Caco-2 (cell line): ENCODE measurements at regions not wholly inside any gene's neighbourhood (a gene's known extent, or its start where the extent isn't known, plus 50 kb on each side); places are given as distances from the start of the nearest gene placed in this dataset.
A peak's percentile ranks its signal among the peaks of the same experiment; 100 is the strongest.

ENCODE experiments used
- BruUV-seq: library from RNA; stranded (reverse); fragments of 400-500 nt; replicated peaks from 2 replicates; lab custom pipeline; 2021; lab: Mats Ljungman, UMichigan
- CTCF ChIA-PET: fragments of 300-600 bp; sonication (Branson Sonifier 250); formaldehyde crosslinking; loops from one replicate; lab custom pipeline; 2022; ENCODE audit warnings: antibody characterized with exemption; lab: Charles Lee
- POLR2A ChIA-PET: fragments of 300-600 bp; sonication (Branson Sonifier 250); formaldehyde crosslinking; loops from one replicate; lab custom pipeline; 2022; ENCODE audit warnings: antibody characterized with exemption; lab: Charles Lee
- DNase-seq, 2 experiments: peaks; one replicate each; pipeline versions ENCODE4 v3.0.0 to v3.0.0-alpha.2; 2020 to 2022
- H3K27me3 ChIP-seq: replicated peaks from 2 replicates; pipeline ENCODE4 v1.6.0; 2011; ENCODE audit warnings: low read length; ENCODE audit not compliant: control insufficient read depth, insufficient read depth
- H3K36me3 ChIP-seq: 2 replicates; pipeline ENCODE4 v1.5.1; 2011; ENCODE audit warnings: low read length; ENCODE audit not compliant: control insufficient read depth, insufficient read depth
- H3K4me1 ChIP-seq: fragments of 250-450 bp; sonication (Bioruptor Pico); 2 replicates; pipeline ENCODE4 v1.5.1; 2020; ENCODE audit warnings: mild to moderate bottlenecking
- H3K4me3 ChIP-seq: 2 replicates; pipeline ENCODE4 v1.5.1; 2011; ENCODE audit warnings: low read depth, mild to moderate bottlenecking, control low read depth, low read length
- H3K9me3 ChIP-seq: fragments of 250-450 bp; sonication (Bioruptor Pico); 2 replicates; pipeline ENCODE4 v1.5.1; 2020; ENCODE audit warnings: mild to moderate bottlenecking, moderate library complexity
- H3K27ac Mint-ChIP-seq: one replicate; pipeline ENCODE4 v1.8.0; 2022; ENCODE audit warnings: mixed read lengths; ENCODE audit not compliant: unreplicated experiment
- H3K27me3 Mint-ChIP-seq: one replicate; pipeline ENCODE4 v1.8.0; 2022; ENCODE audit warnings: mixed read lengths; ENCODE audit not compliant: insufficient read depth, unreplicated experiment
- H3K36me3 Mint-ChIP-seq: one replicate; pipeline ENCODE4 v1.8.0; 2022; ENCODE audit warnings: mild to moderate bottlenecking, mixed read lengths; ENCODE audit not compliant: insufficient read depth, unreplicated experiment
- H3K4me1 Mint-ChIP-seq: one replicate; pipeline ENCODE4 v1.8.0; 2022; ENCODE audit warnings: low read depth, mixed read lengths; ENCODE audit not compliant: unreplicated experiment
- H3K4me3 Mint-ChIP-seq: one replicate; pipeline ENCODE4 v1.8.0; 2022; ENCODE audit warnings: mild to moderate bottlenecking, moderate library complexity, mixed read lengths; ENCODE audit not compliant: unreplicated experiment
- H3K9me3 Mint-ChIP-seq: one replicate; pipeline ENCODE4 v1.8.0; 2022; ENCODE audit warnings: mixed read lengths; ENCODE audit not compliant: unreplicated experiment
- intact Hi-C: fragments of 100-400 bp; cut with micrococcal nuclease; formaldehyde crosslinking; loops from one replicate; pipeline ENCODE4 v1.10.0; 2022; ENCODE audit not compliant: unreplicated experiment
- TF ChIP-seq, protein P1 (sequence below), 2 experiments: fragments of 200-600 bp in 1 of 2; IDR thresholded peaks; 1 replicate in 1 of 2; 2 replicates in 1 of 2; pipeline versions ENCODE4 v1.5.1 to v1.8.0; 2011 to 2022; ENCODE audit warnings: antibody characterized with exemption in 1 of 2, control low read depth in 1 of 2, inconsistent platforms in 1 of 2, low read depth in 1 of 2, low read length in 1 of 2, mild to moderate bottlenecking in 1 of 2, moderate library complexity in 1 of 2; ENCODE audit not compliant: insufficient read depth in 1 of 2, severe bottlenecking in 1 of 2, unreplicated experiment in 1 of 2

DNA sequence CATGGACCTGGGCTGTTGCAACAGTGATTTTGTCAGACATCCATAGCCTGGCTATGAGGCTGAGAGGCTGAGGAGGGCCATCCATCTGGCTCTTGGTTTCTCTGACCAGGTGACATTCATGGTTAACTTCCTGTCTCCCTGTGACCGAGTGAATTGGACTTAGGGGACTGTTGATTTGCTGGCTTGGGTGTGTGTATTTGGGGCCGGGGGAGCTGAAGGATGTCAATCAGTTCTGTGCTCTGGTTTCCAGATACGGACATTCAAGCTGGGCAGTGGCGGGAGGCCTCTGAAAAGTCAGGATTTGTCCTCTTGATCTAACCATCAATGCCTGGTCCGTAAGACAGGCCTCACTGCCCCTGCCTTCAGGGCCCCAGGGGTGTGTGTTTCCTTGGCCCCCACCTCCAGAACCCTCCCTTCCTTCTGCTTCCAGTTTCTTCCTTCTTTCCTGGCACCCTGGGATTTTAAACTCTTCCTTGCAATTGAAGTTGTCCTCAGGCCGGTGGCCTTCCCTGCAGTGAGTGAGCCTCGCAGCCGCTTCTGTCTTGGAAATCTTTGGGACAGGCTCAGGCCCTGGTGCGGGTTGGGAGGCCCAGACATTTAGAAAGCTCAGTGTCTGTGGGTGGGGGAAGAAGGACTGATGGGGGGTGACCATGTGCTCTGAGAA lies 54.7 kb upstream of the HAAO start:
- Histone ChIP-seq H3K4me1 (peaks cover 5% of the 10 kb centered on the region; the same call in 1 of the 2 replicates), H3K9me3 (no peaks in the 10 kb centered on the region), H3K36me3 (no peaks in the 10 kb centered on the region), H3K27me3 (no peaks in the 10 kb centered on the region), H3K4me3 (no peak overlapping the region)
- intact Hi-C loops = no loop called here
- no peaks in the 10 kb centered on the region for H3K27me3 Mint-ChIP-seq
- no peaks in the 10 kb centered on the region for H3K36me3 Mint-ChIP-seq
- no peak overlapping the region for H3K27ac Mint-ChIP-seq
- no peak overlapping the region for H3K4me3 Mint-ChIP-seq
- peaks cover 7% of the 10 kb centered on the region for H3K4me1 Mint-ChIP-seq
- POLR2A ChIA-PET = no interaction called here
- CTCF ChIA-PET = no interaction called here
- no TSS peak for BruUV-seq
- TF ChIP-seq, protein P1, sequence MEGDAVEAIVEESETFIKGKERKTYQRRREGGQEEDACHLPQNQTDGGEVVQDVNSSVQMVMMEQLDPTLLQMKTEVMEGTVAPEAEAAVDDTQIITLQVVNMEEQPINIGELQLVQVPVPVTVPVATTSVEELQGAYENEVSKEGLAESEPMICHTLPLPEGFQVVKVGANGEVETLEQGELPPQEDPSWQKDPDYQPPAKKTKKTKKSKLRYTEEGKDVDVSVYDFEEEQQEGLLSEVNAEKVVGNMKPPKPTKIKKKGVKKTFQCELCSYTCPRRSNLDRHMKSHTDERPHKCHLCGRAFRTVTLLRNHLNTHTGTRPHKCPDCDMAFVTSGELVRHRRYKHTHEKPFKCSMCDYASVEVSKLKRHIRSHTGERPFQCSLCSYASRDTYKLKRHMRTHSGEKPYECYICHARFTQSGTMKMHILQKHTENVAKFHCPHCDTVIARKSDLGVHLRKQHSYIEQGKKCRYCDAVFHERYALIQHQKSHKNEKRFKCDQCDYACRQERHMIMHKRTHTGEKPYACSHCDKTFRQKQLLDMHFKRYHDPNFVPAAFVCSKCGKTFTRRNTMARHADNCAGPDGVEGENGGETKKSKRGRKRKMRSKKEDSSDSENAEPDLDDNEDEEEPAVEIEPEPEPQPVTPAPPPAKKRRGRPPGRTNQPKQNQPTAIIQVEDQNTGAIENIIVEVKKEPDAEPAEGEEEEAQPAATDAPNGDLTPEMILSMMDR (IDR thresholded peaks at IDR 0.05; ENCODE audit: insufficient read depth in 1 of 2, low read depth in 1 of 2, low read length in 1 of 2, severe bottlenecking in 1 of 2, unreplicated experiment in 1 of 2) = no peak
- no peak for DNase-seq
- no peaks in the 10 kb centered on the region for H3K9me3 Mint-ChIP-seq

DNA sequence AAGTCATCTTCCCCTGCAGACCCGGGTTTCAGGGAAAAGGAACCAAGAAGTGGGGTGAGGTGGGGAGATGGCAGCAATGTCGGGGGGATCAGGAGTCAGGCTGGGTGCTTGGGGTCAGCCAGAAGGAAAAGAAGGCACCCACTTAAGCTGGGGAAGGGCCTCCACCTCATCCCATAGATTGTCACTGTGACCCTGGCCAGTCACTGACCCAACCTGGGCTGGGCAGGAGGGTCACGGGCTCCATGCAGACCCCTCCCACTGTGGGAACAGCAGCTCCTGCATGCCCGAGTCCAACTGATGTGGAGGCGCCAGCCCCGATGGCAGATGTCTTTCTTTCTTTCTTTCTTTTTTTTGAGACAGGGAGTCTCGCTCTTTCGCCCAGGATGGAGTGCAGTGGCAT lies 53.6 kb upstream of the HAAO start:
- Histone ChIP-seq H3K9me3 (no peaks in the 10 kb centered on the region), H3K27me3 (no peaks in the 10 kb centered on the region), H3K36me3 (no peaks in the 10 kb centered on the region), H3K4me3 (no peak overlapping the region), H3K4me1 (peaks cover 5% of the 10 kb centered on the region; the same call in 1 of the 2 replicates)
- CTCF ChIA-PET = no interaction called here
- no peak overlapping the region for H3K4me3 Mint-ChIP-seq
- peaks cover 7% of the 10 kb centered on the region for H3K4me1 Mint-ChIP-seq
- TF ChIP-seq, protein P1 (IDR thresholded peaks at IDR 0.05; ENCODE audit: insufficient read depth in 1 of 2, low read depth in 1 of 2, low read length in 1 of 2, severe bottlenecking in 1 of 2, unreplicated experiment in 1 of 2) = no peak
- no peak overlapping the region for H3K27ac Mint-ChIP-seq
- no peaks in the 10 kb centered on the region for H3K36me3 Mint-ChIP-seq
- POLR2A ChIA-PET = no interaction called here
- H3K27me3 Mint-ChIP-seq = no peaks in the 10 kb centered on the region
- BruUV-seq = no TSS peak
- no peaks in the 10 kb centered on the region for H3K9me3 Mint-ChIP-seq
- DNase-seq = peak in 1 of 2 experiments; percentile 14
- intact Hi-C loops = no loop called here

DNA sequence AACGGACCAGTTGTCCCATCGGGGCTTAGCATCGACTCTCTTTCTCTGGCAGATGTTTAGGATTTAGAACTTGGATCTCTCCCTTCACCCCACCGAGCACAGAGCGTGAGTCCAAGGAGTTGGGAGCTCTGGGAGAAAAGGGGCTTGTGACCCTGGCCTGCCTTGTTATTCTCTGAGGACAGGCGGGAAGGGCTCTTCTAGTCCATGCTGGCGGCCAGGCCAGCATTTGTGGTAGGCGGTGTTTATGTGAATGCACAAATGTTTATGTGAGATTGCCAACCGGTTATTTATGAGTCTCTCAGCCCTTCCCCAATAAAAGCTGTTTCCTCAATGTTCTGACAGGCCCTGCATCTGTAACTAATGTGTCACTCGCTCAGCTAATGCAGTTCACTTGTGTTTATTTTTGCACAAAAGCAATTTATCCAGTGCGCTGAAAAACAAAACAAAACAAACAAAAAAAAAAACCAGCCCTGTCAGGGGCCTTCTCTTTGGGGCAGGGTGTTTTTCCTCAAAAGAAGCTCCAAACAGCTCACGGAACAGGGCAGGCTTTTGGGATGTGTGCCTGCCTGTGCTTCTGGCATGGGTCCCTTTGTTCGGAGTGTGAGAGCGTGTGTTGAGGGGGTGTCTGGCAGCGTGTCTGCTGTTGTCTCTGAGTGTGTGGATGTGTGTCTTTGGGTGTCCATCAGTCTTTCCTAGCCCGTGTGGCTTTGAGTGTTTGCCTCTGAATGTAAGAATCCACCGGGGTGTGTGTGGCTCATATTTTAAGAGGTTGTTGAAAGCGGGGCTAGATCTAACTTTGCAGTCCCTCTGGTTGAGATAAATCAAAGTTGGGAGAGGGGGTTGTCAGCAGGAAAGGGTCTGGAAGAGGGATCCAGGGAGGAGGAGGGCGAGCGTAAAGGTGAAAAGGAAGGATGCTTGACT lies 52.8 kb upstream of the HAAO start:
- no peaks in the 10 kb centered on the region for H3K36me3 ChIP-seq
- no peaks in the 10 kb centered on the region for H3K27me3 ChIP-seq
- peaks cover 5% of the 10 kb centered on the region; the same call in 1 of the 2 replicates for H3K4me1 ChIP-seq
- CTCF ChIA-PET = no interaction called here
- H3K4me3 ChIP-seq = no peak overlapping the region
- no TSS peak for BruUV-seq
- no peaks in the 10 kb centered on the region for H3K9me3 ChIP-seq
- Mint-ChIP-seq H3K27me3 (no peaks in the 10 kb centered on the region), H3K4me3 (no peak overlapping the region), H3K27ac (no peak overlapping the region), H3K4me1 (peaks cover 7% of the 10 kb centered on the region), H3K36me3 (no peaks in the 10 kb centered on the region), H3K9me3 (no peaks in the 10 kb centered on the region)
- intact Hi-C loops = no loop called here
- TF ChIP-seq, protein P1 (IDR thresholded peaks at IDR 0.05; ENCODE audit: insufficient read depth in 1 of 2, low read depth in 1 of 2, low read length in 1 of 2, severe bottlenecking in 1 of 2, unreplicated experiment in 1 of 2) = no peak
- DNase-seq = peak in 1 of 2 experiments; percentile 12
- POLR2A ChIA-PET = no interaction called here
